MM.1S (cell line): ENCODE measurements at regions not wholly inside any gene's neighbourhood (a gene's known extent, or its start where the extent isn't known, plus 50 kb on each side); places are given as distances from the start of the nearest gene placed in this dataset.

Experiments
- DNase-seq: peaks from one replicate; pipeline ENCODE4 v3.0.0-alpha.2; 2015
- H2AFZ ChIP-seq: fragments of 300-600 bp; sonication (generic); 2 replicates; pipeline ENCODE4 v1.6.0; 2016; ENCODE audit warnings: antibody characterized with exemption, low read length
- H3F3A ChIP-seq: fragments of 300-600 bp; sonication (generic); 2 replicates; pipeline ENCODE4 v1.6.1; 2016; ENCODE audit warnings: mild to moderate bottlenecking, antibody characterized with exemption, low read length, moderate library complexity, mixed read lengths; ENCODE audit not compliant: insufficient read depth
- H3K27ac ChIP-seq: fragments of 300-600 bp; sonication (generic); 2 replicates; pipeline ENCODE4 v1.5.1; 2016; ENCODE audit warnings: mild to moderate bottlenecking, low read length
- H3K27me3 ChIP-seq: fragments of 300-600 bp; sonication (generic); replicated peaks from 2 replicates; pipeline ENCODE4 v1.6.0; 2016; ENCODE audit warnings: low read length; ENCODE audit not compliant: insufficient read depth
- H3K36me3 ChIP-seq: fragments of 300-600 bp; sonication (generic); replicated peaks from 2 replicates; pipeline ENCODE4 v1.6.1; 2016; ENCODE audit warnings: mild to moderate bottlenecking, low read length, mixed read lengths; ENCODE audit not compliant: insufficient read depth
- H3K4me1 ChIP-seq: fragments of 300-600 bp; sonication (generic); 2 replicates; pipeline ENCODE4 v1.6.1; 2016; ENCODE audit warnings: low read length, mixed read lengths
- H3K4me2 ChIP-seq: fragments of 300-600 bp; sonication (generic); 2 replicates; pipeline ENCODE4 v1.6.0; 2016; ENCODE audit warnings: low read depth, low read length
- H3K4me3 ChIP-seq: fragments of 300-600 bp; sonication (generic); 2 replicates; pipeline ENCODE4 v1.5.1; 2016; ENCODE audit warnings: low read length, mixed read lengths
- H3K79me2 ChIP-seq: fragments of 300-600 bp; sonication (generic); 2 replicates; pipeline ENCODE4 v1.6.1; 2016; ENCODE audit warnings: mixed run types, low read length, mixed read lengths
- H3K9ac ChIP-seq: fragments of 300-600 bp; sonication (generic); 2 replicates; pipeline ENCODE4 v1.6.1; 2016; ENCODE audit warnings: low read length, mixed read lengths
- H3K9me2 ChIP-seq: fragments of 300-600 bp; sonication (generic); replicated peaks from 2 replicates; pipeline ENCODE4 v1.6.1; 2016; ENCODE audit warnings: mild to moderate bottlenecking, low read length, mixed read lengths; ENCODE audit not compliant: insufficient read depth
- H3K9me3 ChIP-seq: fragments of 300-600 bp; sonication (generic); replicated peaks from 2 replicates; pipeline ENCODE4 v1.6.1; 2016; ENCODE audit warnings: mild to moderate bottlenecking, low read length, mixed read lengths; ENCODE audit not compliant: insufficient read depth
- H4K20me1 ChIP-seq: fragments of 300-600 bp; sonication (generic); 2 replicates; pipeline ENCODE4 v1.6.1; 2016; ENCODE audit warnings: mild to moderate bottlenecking, low read length, moderate library complexity, mixed read lengths; ENCODE audit not compliant: insufficient read depth
- EZH2 ChIP-seq: fragments of 300-600 bp; sonication (generic); optimal IDR thresholded peaks from 2 replicates; pipeline ENCODE3; 2017; ENCODE audit warnings: low read depth, mild to moderate bottlenecking, antibody characterized with exemption, low read length, mixed read lengths
- EZH2phosphoT487 ChIP-seq: fragments of 300-600 bp; sonication (generic); IDR thresholded peaks from 2 replicates; pipeline ENCODE4 v1.6.1; 2018; ENCODE audit warnings: antibody characterized with exemption, low read length
- TF ChIP-seq, protein P1 (sequence below): fragments of 300-600 bp; sonication (generic); IDR thresholded peaks from 2 replicates; pipeline ENCODE4 v1.5.1; 2016; ENCODE audit warnings: antibody characterized with exemption, low read length, mixed read lengths

GRCh38 chr17:77376795-77377709 lies 236.3 kb downstream of the SEC14L1 start:
- no peak for TF ChIP-seq EZH2
- TF ChIP-seq, protein P1, sequence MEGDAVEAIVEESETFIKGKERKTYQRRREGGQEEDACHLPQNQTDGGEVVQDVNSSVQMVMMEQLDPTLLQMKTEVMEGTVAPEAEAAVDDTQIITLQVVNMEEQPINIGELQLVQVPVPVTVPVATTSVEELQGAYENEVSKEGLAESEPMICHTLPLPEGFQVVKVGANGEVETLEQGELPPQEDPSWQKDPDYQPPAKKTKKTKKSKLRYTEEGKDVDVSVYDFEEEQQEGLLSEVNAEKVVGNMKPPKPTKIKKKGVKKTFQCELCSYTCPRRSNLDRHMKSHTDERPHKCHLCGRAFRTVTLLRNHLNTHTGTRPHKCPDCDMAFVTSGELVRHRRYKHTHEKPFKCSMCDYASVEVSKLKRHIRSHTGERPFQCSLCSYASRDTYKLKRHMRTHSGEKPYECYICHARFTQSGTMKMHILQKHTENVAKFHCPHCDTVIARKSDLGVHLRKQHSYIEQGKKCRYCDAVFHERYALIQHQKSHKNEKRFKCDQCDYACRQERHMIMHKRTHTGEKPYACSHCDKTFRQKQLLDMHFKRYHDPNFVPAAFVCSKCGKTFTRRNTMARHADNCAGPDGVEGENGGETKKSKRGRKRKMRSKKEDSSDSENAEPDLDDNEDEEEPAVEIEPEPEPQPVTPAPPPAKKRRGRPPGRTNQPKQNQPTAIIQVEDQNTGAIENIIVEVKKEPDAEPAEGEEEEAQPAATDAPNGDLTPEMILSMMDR: no peak
- no peak for TF ChIP-seq EZH2phosphoT487
- H3K4me3 ChIP-seq: no peak overlapping the region
- H2AFZ ChIP-seq: no peak overlapping the region
- H3F3A ChIP-seq: peaks cover 7% of the 10 kb centered on the region
- no peaks in the 10 kb centered on the region; the same call in 1 of the 2 replicates for H4K20me1 ChIP-seq
- no peak overlapping the region for H3K27ac ChIP-seq
- H3K27me3 ChIP-seq: no peaks in the 10 kb centered on the region
- peaks cover 94% of the 10 kb centered on the region for H3K79me2 ChIP-seq
- no peaks in the 10 kb centered on the region for H3K36me3 ChIP-seq
- peaks cover 9% of the 10 kb centered on the region for H3K4me1 ChIP-seq
- no peak overlapping the region for H3K4me2 ChIP-seq
- no peaks in the 10 kb centered on the region for H3K9me3 ChIP-seq
- no peaks in the 10 kb centered on the region for H3K9me2 ChIP-seq
- DNase-seq: no peak
- H3K9ac ChIP-seq: no peak overlapping the region

- no peak for DNase-seq
- no peaks in the 10 kb centered on the region; the same call in 1 of the 2 replicates for H4K20me1 ChIP-seq
- H3K4me2 ChIP-seq: no peak overlapping the region
- H3K9me2 ChIP-seq: no peaks in the 10 kb centered on the region
- no peak overlapping the region for H3K9ac ChIP-seq
- no peak overlapping the region for H2AFZ ChIP-seq
- no peaks in the 10 kb centered on the region for H3K36me3 ChIP-seq
- no peak overlapping the region for H3K4me3 ChIP-seq
- H3K4me1 ChIP-seq: 0 out of 2 replicates have a peak, but pooled peaks cover 2% of the 10 kb centered on the region
- no peaks in the 10 kb centered on the region for H3K27me3 ChIP-seq
- H3K9me3 ChIP-seq: no peaks in the 10 kb centered on the region
- no peak overlapping the region for H3K27ac ChIP-seq
- H3K79me2 ChIP-seq: peaks cover 94% of the 10 kb centered on the region
- TF ChIP-seq EZH2phosphoT487 (no peak), EZH2 (no peak)
- TF ChIP-seq, protein P1: no peak
- H3F3A ChIP-seq: no peaks in the 10 kb centered on the region
Observed at GRCh38 chr17:77377710-77378235, 237.0 kb downstream of the SEC14L1 start.

GRCh38 chr17:77378318-77379064 lies 237.7 kb downstream of the SEC14L1 start:
- TF ChIP-seq EZH2 (no peak), EZH2phosphoT487 (no peak)
- TF ChIP-seq, protein P1: no peak
- Histone ChIP-seq H3K27me3 (no peaks in the 10 kb centered on the region), H3K4me2 (no peak overlapping the region), H3F3A (no peaks in the 10 kb centered on the region), H3K4me3 (no peak overlapping the region), H3K9ac (no peak overlapping the region), H2AFZ (no peak overlapping the region), H3K9me2 (no peaks in the 10 kb centered on the region), H3K27ac (no peak overlapping the region), H4K20me1 (no peaks in the 10 kb centered on the region; the same call in 1 of the 2 replicates), H3K4me1 (0 out of 2 replicates have a peak, but pooled peaks cover 2% of the 10 kb centered on the region), H3K9me3 (no peaks in the 10 kb centered on the region), H3K79me2 (peaks cover 96% of the 10 kb centered on the region), H3K36me3 (no peaks in the 10 kb centered on the region)
- no peak for DNase-seq
